Small intestine (tissue), 7 donors: ENCODE measurements at regions not wholly inside any gene's neighbourhood (a gene's known extent, or its start where the extent isn't known, plus 50 kb on each side); places are given as distances from the start of the nearest gene placed in this dataset.

Experiments
- DNase-seq, 2 donors: peaks; one replicate each; pipeline versions ENCODE4 v3.0.0 to v3.0.0-alpha.2; 2013
- FAIRE-seq: peaks from 2 replicates; lab custom pipeline; 2012; peaks lifted over from hg19 to GRCh38; lab: Jason Lieb, UNC
- H3K27ac ChIP-seq, 3 donors: one replicate each; pipeline ENCODE4 v1.5.1; 2013; ENCODE audit warnings: low read length in 2 of 3, mild to moderate bottlenecking in 2 of 3, control low read depth in 1 of 3, inconsistent platforms in 1 of 3, low read depth in 1 of 3, moderate library complexity in 1 of 3
- H3K27me3 ChIP-seq, 3 donors: one replicate each; pipeline ENCODE4 v1.6.1; 2013; ENCODE audit warnings: low read length in 3 of 3, inconsistent platforms in 1 of 3; ENCODE audit not compliant: control insufficient read depth in 3 of 3, insufficient read depth in 3 of 3
- H3K36me3 ChIP-seq, 3 donors: one replicate each; pipeline ENCODE4 v1.6.1; 2013; ENCODE audit warnings: low read length in 3 of 3, inconsistent platforms in 1 of 3, low read depth in 1 of 3, mild to moderate bottlenecking in 1 of 3, moderate library complexity in 1 of 3; ENCODE audit not compliant: control insufficient read depth in 3 of 3, insufficient read depth in 2 of 3
- H3K4me1 ChIP-seq, 3 donors: one replicate each; pipeline ENCODE4 v1.6.1; 2013; ENCODE audit warnings: low read length in 2 of 3, inconsistent platforms in 1 of 3, low read depth in 1 of 3, mild to moderate bottlenecking in 1 of 3, moderate library complexity in 1 of 3; ENCODE audit not compliant: control insufficient read depth in 3 of 3, insufficient read depth in 2 of 3
- H3K4me3 ChIP-seq, 3 donors: one replicate each; pipeline ENCODE4 v1.5.1; 2013; ENCODE audit warnings: low read length in 3 of 3, control low read depth in 1 of 3, inconsistent platforms in 1 of 3, low read depth in 1 of 3, mild to moderate bottlenecking in 1 of 3, moderate library complexity in 1 of 3
- H3K9me3 ChIP-seq, 2 donors: one replicate each; pipeline ENCODE4 v1.6.1; 2013; ENCODE audit warnings: low read depth in 1 of 2, low read length in 1 of 2; ENCODE audit not compliant: control insufficient read depth in 2 of 2, insufficient read depth in 1 of 2
- whole genome bisulfite sequencing, 3 donors: extraction: QIAGEN DNeasy Blood & Tissue Kit; methylation state at CpG; one replicate each; pipeline ENCODE4 v1.1.7; 2013; 5-methylcytosine and 5-hydroxymethylcytosine counted together
- donor health status: healthy with polysubstance abuse.
- donor health status: control.
- donor health status: control.
- donor health status: Bipolar disorder and iron deficiency.
- donor health status: healthy.

- 62 to 68% (median 66%) methylated on average over 2 of the region's 2 CpGs for WGBS, 3 donors
These were observed 581.8 kb downstream of the RNF144A start for GRCh38 chr2:7499018-7499417.

DNA sequence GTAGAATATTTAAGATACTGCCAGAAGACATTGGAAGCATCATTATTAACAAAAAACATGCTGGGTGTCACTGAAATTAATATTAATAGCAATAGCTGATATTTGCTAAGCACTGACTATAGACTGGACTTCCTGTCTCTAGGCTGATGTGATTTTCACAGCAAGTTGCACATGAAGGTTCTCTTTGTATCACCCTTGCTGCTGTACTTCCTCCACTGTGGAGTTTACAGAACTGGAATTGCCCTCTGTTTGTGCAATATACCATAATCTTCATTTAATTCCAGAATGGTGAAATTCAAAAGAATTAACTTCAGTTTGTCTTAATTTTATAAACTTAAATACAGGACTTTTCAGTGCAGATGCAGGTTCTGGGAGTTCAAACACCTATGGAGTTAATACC, 585.1 kb downstream of the RNF144A start:
- no peaks in the 10 kb centered on the region for H3K9me3 ChIP-seq
- H3K4me3 ChIP-seq = no peak overlapping the region
- H3K27me3 ChIP-seq = no peaks in the 10 kb centered on the region
- no peak overlapping the region for H3K27ac ChIP-seq
- H3K4me1 ChIP-seq = no peaks in the 10 kb centered on the region
- no peaks in the 10 kb centered on the region for H3K36me3 ChIP-seq
- FAIRE-seq = no peak
- no peak for DNase-seq

More at GRCh38 chr2:7499018-7499417, 581.8 kb downstream of the RNF144A start:
- H3K4me1 ChIP-seq = no peaks in the 10 kb centered on the region
- DNase-seq = peak in 1 of 2 donors; percentile 1
- H3K4me3 ChIP-seq = no peak overlapping the region
- no peak for FAIRE-seq
- no peaks in the 10 kb centered on the region for H3K27me3 ChIP-seq
- H3K9me3 ChIP-seq = peaks cover 0 to 3% of the 10 kb centered on the region in 2 donors
- H3K36me3 ChIP-seq = no peaks in the 10 kb centered on the region
- no peak overlapping the region for H3K27ac ChIP-seq

DNA sequence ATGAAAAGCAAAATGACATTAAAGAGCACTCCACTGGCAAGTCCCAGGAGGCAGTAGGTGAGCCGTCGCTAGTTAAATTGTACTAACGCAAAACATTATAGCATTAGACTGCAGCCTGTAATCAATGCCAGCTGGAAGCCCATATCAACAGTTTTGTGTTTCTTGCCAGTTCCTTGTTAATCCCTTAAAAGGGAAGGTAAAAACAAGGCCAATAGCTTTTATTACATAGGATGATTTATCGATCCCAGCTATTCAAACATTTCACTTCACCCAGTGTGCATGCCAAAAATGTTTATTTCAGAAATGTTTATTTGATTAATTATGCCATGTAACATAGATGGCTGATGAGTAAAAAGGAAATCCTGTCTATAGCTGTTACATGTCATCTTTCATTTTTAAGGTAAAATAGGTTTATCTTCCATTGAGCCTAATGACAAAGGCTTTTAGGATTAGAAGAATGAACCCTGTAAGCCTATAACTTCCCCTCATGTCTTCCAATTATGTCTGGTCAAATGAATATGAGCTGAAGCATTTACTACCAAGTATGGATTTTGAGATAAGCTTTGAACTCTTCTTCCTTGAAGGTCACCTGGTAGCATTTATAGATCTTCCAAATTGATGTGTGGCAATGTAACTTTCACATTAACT, 591.2 kb downstream of the RNF144A start:
- H3K36me3 ChIP-seq = no peaks in the 10 kb centered on the region
- WGBS, 3 donors = 52 to 71% (median 57%) methylated on average over 4 of the region's 4 CpGs

GRCh38 chr2:7510353-7510752, 593.1 kb downstream of the RNF144A start:
- H3K4me1 ChIP-seq = no peaks in the 10 kb centered on the region
- no peak for FAIRE-seq
- H3K36me3 ChIP-seq = no peaks in the 10 kb centered on the region
- H3K9me3 ChIP-seq = peaks cover 0 to 4% of the 10 kb centered on the region in 2 donors
- H3K27ac ChIP-seq = no peak overlapping the region
- no peak for DNase-seq
- 62 to 70% (median 64%) methylated on average over 4 of the region's 4 CpGs for WGBS, 3 donors
- H3K27me3 ChIP-seq = no peaks in the 10 kb centered on the region
- no peak overlapping the region for H3K4me3 ChIP-seq

More for the DNA sequence above, 591.2 kb downstream of the RNF144A start:
- no peak overlapping the region for H3K4me3 ChIP-seq
- no peak for FAIRE-seq
- no peak for DNase-seq
- H3K27me3 ChIP-seq = no peaks in the 10 kb centered on the region
- peaks cover 0 to 4% of the 10 kb centered on the region in 2 donors for H3K9me3 ChIP-seq
- H3K4me1 ChIP-seq = no peaks in the 10 kb centered on the region
- no peak overlapping the region for H3K27ac ChIP-seq

- 81 to 84% (median 82%) methylated on average over 3 of the region's 3 CpGs for WGBS, 3 donors
- FAIRE-seq (no peak), DNase-seq (no peak)
These were observed 596.6 kb downstream of the RNF144A start for GRCh38 chr2:7513834-7514233.

GRCh38 chr2:7515327-7515726, 598.1 kb downstream of the RNF144A start:
- no peaks in the 10 kb centered on the region for H3K4me1 ChIP-seq
- no peak overlapping the region for H3K4me3 ChIP-seq
- peaks cover 0 to 3% of the 10 kb centered on the region in 2 donors for H3K9me3 ChIP-seq
- DNase-seq = peak in 1 of 2 donors; percentile 32
- H3K27me3 ChIP-seq = no peaks in the 10 kb centered on the region
- FAIRE-seq = no peak
- H3K27ac ChIP-seq = no peak overlapping the region
- no peaks in the 10 kb centered on the region for H3K36me3 ChIP-seq

More at GRCh38 chr2:7513834-7514233, 596.6 kb downstream of the RNF144A start:
- no peak overlapping the region for H3K4me3 ChIP-seq
- no peaks in the 10 kb centered on the region for H3K4me1 ChIP-seq
- H3K27me3 ChIP-seq = no peaks in the 10 kb centered on the region
- H3K36me3 ChIP-seq = no peaks in the 10 kb centered on the region
- H3K9me3 ChIP-seq = peaks cover 0 to 4% of the 10 kb centered on the region in 2 donors
- H3K27ac ChIP-seq = no peak overlapping the region

GRCh38 chr2:7516484-7517063, 599.4 kb downstream of the RNF144A start:
- Histone ChIP-seq H3K4me1 (no peaks in the 10 kb centered on the region), H3K9me3 (no peaks in the 10 kb centered on the region), H3K27ac (no peak overlapping the region), H3K4me3 (no peak overlapping the region), H3K36me3 (no peaks in the 10 kb centered on the region), H3K27me3 (no peaks in the 10 kb centered on the region)
- DNase-seq = no peak
- no peak for FAIRE-seq
- WGBS, 3 donors = 60 to 77% (median 65%) methylated on average over 2 of the region's 2 CpGs

DNA sequence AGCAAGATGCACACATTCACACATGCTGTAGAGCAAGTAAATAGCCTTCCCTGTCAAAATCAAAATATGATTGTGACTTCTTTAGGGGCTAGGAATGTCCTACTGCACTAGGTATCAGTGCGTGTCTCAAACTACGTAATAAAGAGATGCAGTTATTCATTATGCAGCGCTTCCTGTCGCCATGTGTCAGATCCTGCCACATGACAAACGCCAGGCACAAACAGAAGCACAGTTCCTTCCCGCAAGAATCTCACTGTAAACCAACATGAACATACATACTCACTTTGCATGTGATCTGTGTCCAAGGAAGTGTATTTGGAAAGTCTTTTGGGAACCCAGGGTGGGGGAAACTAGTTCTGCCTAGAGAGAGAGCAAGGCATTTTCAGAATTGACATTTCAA, 599.9 kb downstream of the RNF144A start:
- no peaks in the 10 kb centered on the region for H3K9me3 ChIP-seq
- H3K36me3 ChIP-seq = no peaks in the 10 kb centered on the region
- no peak for FAIRE-seq
- peak in 1 of 2 donors; percentile 24 for DNase-seq
- no peaks in the 10 kb centered on the region for H3K4me1 ChIP-seq
- no peak overlapping the region for H3K4me3 ChIP-seq
- 49 to 83% (median 71%) methylated on average over 6 of the region's 6 CpGs for whole genome bisulfite sequencing, 3 donors
- no peak overlapping the region for H3K27ac ChIP-seq
- H3K27me3 ChIP-seq = no peaks in the 10 kb centered on the region
